Endometrial microvascular endothelial cells (primary cell): ENCODE measurements at regions not wholly inside any gene's neighbourhood (a gene's known extent, or its start where the extent isn't known, plus 50 kb on each side); places are given as distances from the start of the nearest gene placed in this dataset.
"Not testable (repeated sequence)": the region's sequence is repeated elsewhere in the genome, so short reads cannot be mapped to it uniquely, and the experiment has no call there.

ENCODE experiments used
- in situ Hi-C: cut with HindIII; loops from 2 replicates; pipeline ENCODE4 v1.10.0; 2017; ENCODE audit warnings: low sequenced_read_pairs, low pct_unique_long_range_greater_than_20kb; ENCODE audit errors: inconsistent ontology term

GRCh38 chr5:40260361-40260760 is 419.4 kb upstream of the PTGER4 start:
- in situ Hi-C loops, result no loop called here

GRCh38 chr5:40258222-40258621 is 421.5 kb upstream of the PTGER4 start:
- in situ Hi-C loops, result no loop called here

GRCh38 chr5:40240671-40241070 is 439.0 kb upstream of the PTGER4 start:
- in situ Hi-C loops, result no loop called here

GRCh38 chr5:40240111-40240510 is 439.6 kb upstream of the PTGER4 start:
- in situ Hi-C loops, result no loop called here

GRCh38 chr5:40238066-40238745 is 441.5 kb upstream of the PTGER4 start:
- in situ Hi-C loops, result no loop called here

- in situ Hi-C loops, result no loop called here
These were observed 444.0 kb upstream of the PTGER4 start for GRCh38 chr5:40235471-40236400.

- in situ Hi-C loops, result no loop called here
These were observed 446.4 kb upstream of the PTGER4 start for GRCh38 chr5:40233268-40233667.

GRCh38 chr5:40227931-40228330 is 451.8 kb upstream of the PTGER4 start:
- in situ Hi-C loops, result no loop called here

- in situ Hi-C loops, result no loop called here
These were observed 452.3 kb upstream of the PTGER4 start for GRCh38 chr5:40227366-40227765.

- in situ Hi-C loops, result no loop called here
These were observed 452.8 kb upstream of the PTGER4 start for GRCh38 chr5:40226906-40227305.

- in situ Hi-C loops, result not testable (repeated sequence)
These were observed 454.6 kb upstream of the PTGER4 start for GRCh38 chr5:40225147-40225546.

GRCh38 chr5:40224421-40224820 is 455.3 kb upstream of the PTGER4 start:
- in situ Hi-C loops, result no loop called here

- in situ Hi-C loops, result no loop called here
These were observed 455.8 kb upstream of the PTGER4 start for GRCh38 chr5:40223884-40224402.

GRCh38 chr5:40221796-40222195 is 457.9 kb upstream of the PTGER4 start:
- in situ Hi-C loops, result no loop called here

GRCh38 chr5:40221255-40221654 is 458.5 kb upstream of the PTGER4 start:
- in situ Hi-C loops, result no loop called here

GRCh38 chr5:40220260-40220659 is 459.5 kb upstream of the PTGER4 start:
- in situ Hi-C loops, result no loop called here

- in situ Hi-C loops, result no loop called here
These were observed 462.2 kb upstream of the PTGER4 start for GRCh38 chr5:40217553-40217952.

- in situ Hi-C loops, result no loop called here
These were observed 469.0 kb upstream of the PTGER4 start for GRCh38 chr5:40210694-40211093.

- in situ Hi-C loops, result no loop called here
These were observed 473.7 kb upstream of the PTGER4 start for GRCh38 chr5:40206030-40206429.

- in situ Hi-C loops, result no loop called here
These were observed 475.6 kb upstream of the PTGER4 start for GRCh38 chr5:40204144-40204543.
